Mucosa of rectum (tissue), 2 donors: ENCODE measurements at regions not wholly inside any gene's neighbourhood (a gene's known extent, or its start where the extent isn't known, plus 50 kb on each side); places are given as distances from the start of the nearest gene placed in this dataset.

ENCODE experiments used
- H3K27ac ChIP-seq, 2 donors: one replicate each; pipeline ENCODE4 v1.7.0; 2013; ENCODE audit warnings: inconsistent platforms in 2 of 2, low read depth in 2 of 2, low read length in 2 of 2
- H3K27me3 ChIP-seq, 2 donors: one replicate each; pipeline ENCODE4 v1.7.0; 2013; ENCODE audit warnings: low read length in 2 of 2; ENCODE audit not compliant: control insufficient read depth in 2 of 2, insufficient read depth in 2 of 2
- H3K36me3 ChIP-seq, 2 donors: one replicate each; pipeline ENCODE4 v1.7.0; 2013; ENCODE audit warnings: low read length in 2 of 2; ENCODE audit not compliant: control insufficient read depth in 2 of 2, insufficient read depth in 2 of 2
- H3K4me1 ChIP-seq, 2 donors: one replicate each; pipeline ENCODE4 v1.7.0; 2013; ENCODE audit warnings: low read length in 2 of 2, mild to moderate bottlenecking in 1 of 2; ENCODE audit not compliant: control insufficient read depth in 2 of 2, insufficient read depth in 2 of 2
- H3K4me3 ChIP-seq, 2 donors: one replicate each; pipeline ENCODE4 v1.7.0; 2013; ENCODE audit warnings: low read length in 2 of 2
- H3K9ac ChIP-seq, 2 donors: one replicate each; pipeline ENCODE4 v1.7.0; 2013; ENCODE audit warnings: low read length in 2 of 2, low read depth in 1 of 2, mild to moderate bottlenecking in 1 of 2
- H3K9me3 ChIP-seq, 2 donors: one replicate each; pipeline ENCODE4 v1.7.0; 2013; ENCODE audit warnings: low read length in 2 of 2; ENCODE audit not compliant: control insufficient read depth in 2 of 2
- donor health status: healthy.
- donor health status: Normal muscosa, but diverticular disease.

DNA sequence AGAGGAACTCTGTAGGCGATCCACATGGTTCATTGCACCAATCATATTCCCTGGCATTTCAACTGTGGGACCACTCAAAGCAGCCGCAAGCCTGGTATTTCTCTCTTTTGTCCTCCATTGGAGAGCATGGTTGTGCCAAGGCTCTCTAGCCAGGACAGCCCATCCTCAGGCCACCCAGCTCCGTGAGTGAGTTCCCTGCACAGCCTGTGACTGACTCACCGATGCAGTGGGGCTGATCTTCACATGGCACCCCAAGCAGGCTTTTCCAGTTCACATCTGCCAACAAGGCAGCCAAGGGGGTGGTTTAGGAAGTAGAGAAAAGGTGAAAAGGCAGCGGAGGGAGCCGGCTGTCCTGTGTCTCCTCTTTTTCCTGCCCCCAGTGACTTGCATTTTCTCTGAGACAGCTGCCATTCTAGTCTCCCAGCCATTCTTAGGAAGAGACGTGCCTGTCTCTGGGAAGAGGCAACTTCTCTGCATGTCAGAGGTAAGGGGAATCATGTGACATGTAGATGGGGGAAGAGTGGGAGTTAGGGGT is 69.2 kb downstream of the MID1IP1 start:
- Histone ChIP-seq H3K4me3 (no peak overlapping the region), H3K27ac (no peak overlapping the region), H3K36me3 (no peaks in the 10 kb centered on the region), H3K9me3 (no peaks in the 10 kb centered on the region), H3K27me3 (peaks cover 0 to 6% of the 10 kb centered on the region in 2 donors), H3K4me1 (no peaks in the 10 kb centered on the region), H3K9ac (no peak overlapping the region)

DNA sequence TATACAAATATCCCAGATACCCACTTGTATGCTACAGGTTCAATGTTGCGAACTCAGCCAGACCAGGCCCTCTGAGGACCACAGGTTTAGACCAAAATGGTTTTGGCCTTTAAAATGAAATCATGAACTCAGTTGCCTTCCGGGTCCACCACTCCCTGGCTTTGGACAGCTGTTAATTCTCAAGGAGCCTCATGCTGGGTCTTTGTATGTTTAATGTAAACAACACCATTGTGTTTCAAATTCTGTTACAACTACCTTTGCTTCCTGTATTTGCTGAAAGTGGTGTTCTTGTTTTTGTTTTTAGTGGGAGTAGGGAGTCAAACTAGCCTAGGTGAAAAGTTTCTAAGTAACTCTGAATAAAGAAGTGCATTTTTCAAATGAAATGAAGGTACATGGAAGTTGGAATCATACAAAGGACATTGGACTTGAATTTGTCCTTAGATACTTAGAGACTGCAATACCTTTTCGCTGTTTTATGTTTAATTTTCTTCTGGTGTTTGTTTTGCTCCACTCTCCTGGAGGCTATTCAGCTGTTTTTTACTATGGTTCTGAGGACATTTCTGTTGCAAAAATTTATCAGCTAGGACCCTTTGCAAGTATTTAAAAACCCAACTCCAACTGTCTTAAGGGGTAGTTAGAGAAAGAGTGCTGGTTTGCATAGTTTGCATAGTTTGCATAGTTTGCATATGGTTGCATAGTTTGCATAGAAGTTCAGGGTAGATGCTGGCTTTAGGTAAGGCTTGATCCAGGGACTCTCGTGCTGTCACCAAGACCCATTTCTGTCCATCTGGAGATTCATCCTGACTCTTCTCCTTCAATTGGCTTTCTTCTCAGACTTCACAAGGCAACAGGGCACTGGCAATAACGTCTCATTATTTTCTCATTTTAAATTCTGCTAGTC is 70.1 kb downstream of the MID1IP1 start:
- Histone ChIP-seq H3K27ac (no peak overlapping the region), H3K27me3 (peaks cover 0 to 6% of the 10 kb centered on the region in 2 donors), H3K36me3 (no peaks in the 10 kb centered on the region), H3K4me1 (no peaks in the 10 kb centered on the region), H3K9me3 (no peaks in the 10 kb centered on the region), H3K9ac (no peak overlapping the region), H3K4me3 (no peak overlapping the region)

DNA sequence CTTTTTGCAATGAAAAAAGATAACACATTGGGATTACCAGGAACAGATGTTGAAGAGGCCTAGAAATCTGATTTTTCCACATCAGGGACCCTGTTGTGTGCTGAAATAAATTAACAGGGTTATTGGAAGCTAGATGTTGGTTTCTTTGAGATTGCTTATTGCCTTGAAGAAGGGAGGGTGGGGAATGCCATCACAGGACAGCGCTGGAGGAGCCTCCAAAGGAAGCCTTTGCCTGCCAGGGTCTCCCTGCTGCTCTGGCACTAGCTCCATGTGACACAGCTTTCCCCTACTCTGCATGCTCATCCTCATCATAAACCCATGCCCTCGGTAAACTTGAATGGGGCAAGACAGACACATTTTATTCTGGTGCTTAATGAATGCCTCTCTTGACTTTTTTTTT is 76.1 kb downstream of the MID1IP1 start:
- Histone ChIP-seq H3K4me1 (peaks cover 0 to 8% of the 10 kb centered on the region in 2 donors), H3K9me3 (no peaks in the 10 kb centered on the region), H3K9ac (no peak overlapping the region), H3K4me3 (no peak overlapping the region), H3K36me3 (no peaks in the 10 kb centered on the region), H3K27me3 (no peaks in the 10 kb centered on the region), H3K27ac (no peak overlapping the region)

DNA sequence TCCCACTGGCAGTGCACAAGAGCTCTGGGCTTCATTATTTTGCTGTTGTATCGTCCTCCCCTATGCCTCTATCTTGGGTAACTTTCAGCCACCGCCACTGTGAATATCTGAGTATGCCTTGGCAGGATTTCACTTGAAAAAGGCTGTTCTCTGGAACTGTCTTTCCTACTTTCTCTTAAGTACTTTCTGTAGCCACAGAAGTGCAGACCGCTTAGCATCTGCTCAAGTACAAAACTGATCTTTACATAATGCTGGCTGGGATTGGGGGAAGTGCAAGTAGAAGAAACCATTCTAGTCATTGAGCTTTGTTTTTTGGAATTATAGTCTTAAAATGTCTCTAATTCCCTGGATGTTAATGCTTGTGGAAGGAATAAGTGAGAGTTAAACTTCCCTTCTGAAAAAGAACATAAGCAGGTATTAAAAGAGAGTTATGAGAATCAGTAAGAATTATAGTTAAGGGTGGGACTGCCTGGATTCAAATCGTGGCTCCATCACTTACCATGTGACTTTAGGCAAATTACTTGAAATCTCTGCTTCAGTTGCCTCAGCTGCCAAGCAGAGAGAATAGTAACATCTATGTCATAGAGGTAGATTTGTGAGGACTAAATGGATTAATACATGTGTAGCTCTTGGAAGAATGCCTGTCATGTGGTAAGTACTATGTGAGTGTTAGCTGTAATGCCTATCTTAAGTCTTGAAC is 77.5 kb downstream of the MID1IP1 start:
- peaks cover 0 to 8% of the 10 kb centered on the region in 2 donors for H3K4me1 ChIP-seq

DNA sequence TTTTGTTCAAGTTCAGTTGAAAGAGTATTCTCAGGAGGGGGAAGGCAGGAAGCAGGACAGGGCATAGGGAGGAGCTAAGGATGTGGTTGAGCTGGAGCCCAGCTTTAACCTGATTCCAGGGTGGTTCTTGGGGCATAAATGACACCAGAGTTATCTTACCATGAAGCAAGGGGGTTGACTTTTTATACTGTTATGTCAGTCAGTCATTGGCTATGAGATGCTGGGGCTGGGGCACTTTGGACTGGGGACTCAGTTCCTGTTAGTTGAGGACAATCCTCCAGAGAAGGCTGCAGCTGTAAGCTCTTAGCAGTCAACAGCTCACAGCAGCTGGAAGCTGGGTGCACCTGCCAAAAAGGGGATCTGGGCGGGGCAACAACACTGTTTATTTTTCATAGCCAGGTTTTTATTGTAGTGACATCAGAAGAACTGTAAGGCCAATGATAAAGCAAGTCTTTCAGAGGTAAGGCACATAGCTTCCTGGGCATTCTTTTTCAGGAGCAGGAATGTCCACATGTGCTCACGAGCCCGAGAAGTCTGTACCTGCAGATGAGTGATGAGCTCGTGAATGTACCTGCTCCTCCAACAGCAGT is 78.5 kb downstream of the MID1IP1 start:
- H3K4me3 ChIP-seq: peak overlapping the region in 1 of 2 donors; percentile 17
- no peaks in the 10 kb centered on the region for H3K9me3 ChIP-seq
- H3K9ac ChIP-seq: no peak overlapping the region
- H3K27ac ChIP-seq: peak overlapping the region; percentile 44 to 52
- H3K27me3 ChIP-seq: no peaks in the 10 kb centered on the region
- peaks cover 0 to 8% of the 10 kb centered on the region in 2 donors for H3K4me1 ChIP-seq
- H3K36me3 ChIP-seq: no peaks in the 10 kb centered on the region

More for the DNA sequence above, 77.5 kb downstream of the MID1IP1 start:
- H3K4me3 ChIP-seq: no peak overlapping the region
- no peaks in the 10 kb centered on the region for H3K27me3 ChIP-seq
- H3K9me3 ChIP-seq: no peaks in the 10 kb centered on the region
- H3K9ac ChIP-seq: no peak overlapping the region
- H3K36me3 ChIP-seq: no peaks in the 10 kb centered on the region
- no peak overlapping the region for H3K27ac ChIP-seq

DNA sequence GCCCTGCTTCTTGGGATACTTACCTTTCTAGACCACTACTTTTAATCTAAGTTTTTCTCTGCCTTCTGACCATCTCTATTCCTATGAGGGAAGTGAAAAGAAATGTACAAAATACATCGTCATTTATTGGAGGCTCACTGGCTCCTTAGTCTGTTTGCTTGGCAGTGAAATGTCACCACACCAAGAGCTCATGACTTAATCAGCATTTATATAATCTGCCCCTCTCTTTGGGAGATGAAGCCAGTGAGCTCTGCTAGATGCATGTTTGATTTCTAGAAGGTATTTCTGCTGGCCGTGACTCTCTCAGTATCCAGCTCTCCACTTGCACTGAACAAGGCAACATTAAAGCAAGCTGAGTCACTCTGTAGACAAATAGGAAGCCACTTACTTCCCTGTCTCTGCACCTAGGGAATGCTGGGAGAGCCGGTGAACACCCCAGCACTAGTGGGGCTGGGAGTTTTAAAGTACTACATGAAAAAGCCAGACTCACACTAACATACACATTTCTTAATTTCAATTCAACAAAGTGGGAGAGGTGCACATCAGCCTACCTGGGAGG is 79.1 kb downstream of the MID1IP1 start:
- peak overlapping the region; percentile 10 to 17 for H3K4me3 ChIP-seq
- no peak overlapping the region for H3K9ac ChIP-seq
- H3K4me1 ChIP-seq: peaks cover 0 to 8% of the 10 kb centered on the region in 2 donors
- no peaks in the 10 kb centered on the region for H3K36me3 ChIP-seq
- peak overlapping the region; percentile 44 to 52 for H3K27ac ChIP-seq
- H3K27me3 ChIP-seq: no peaks in the 10 kb centered on the region
- H3K9me3 ChIP-seq: no peaks in the 10 kb centered on the region

DNA sequence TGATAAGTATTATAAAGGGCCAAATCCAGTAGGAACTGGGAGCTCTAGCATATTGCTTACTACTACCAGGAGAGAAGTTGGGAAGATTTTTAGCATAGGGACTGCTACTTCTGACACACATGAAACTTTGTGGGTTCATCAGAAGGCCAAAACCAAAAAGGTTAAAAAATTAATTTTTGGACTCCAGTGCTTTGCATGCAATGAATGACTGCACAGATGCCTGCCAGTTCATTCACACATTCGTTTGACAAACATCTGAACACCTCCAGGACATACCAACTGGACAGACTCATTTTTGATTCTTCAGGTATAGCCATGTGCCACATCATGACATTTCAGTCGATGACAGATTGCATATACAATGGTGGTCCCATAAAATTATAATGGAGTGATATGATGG is 79.8 kb downstream of the MID1IP1 start:
- H3K9me3 ChIP-seq: no peaks in the 10 kb centered on the region
- H3K9ac ChIP-seq: no peak overlapping the region
- H3K27ac ChIP-seq: no peak overlapping the region
- peaks cover 0 to 8% of the 10 kb centered on the region in 2 donors for H3K4me1 ChIP-seq
- no peaks in the 10 kb centered on the region for H3K27me3 ChIP-seq
- H3K4me3 ChIP-seq: no peak overlapping the region
- H3K36me3 ChIP-seq: no peaks in the 10 kb centered on the region

DNA sequence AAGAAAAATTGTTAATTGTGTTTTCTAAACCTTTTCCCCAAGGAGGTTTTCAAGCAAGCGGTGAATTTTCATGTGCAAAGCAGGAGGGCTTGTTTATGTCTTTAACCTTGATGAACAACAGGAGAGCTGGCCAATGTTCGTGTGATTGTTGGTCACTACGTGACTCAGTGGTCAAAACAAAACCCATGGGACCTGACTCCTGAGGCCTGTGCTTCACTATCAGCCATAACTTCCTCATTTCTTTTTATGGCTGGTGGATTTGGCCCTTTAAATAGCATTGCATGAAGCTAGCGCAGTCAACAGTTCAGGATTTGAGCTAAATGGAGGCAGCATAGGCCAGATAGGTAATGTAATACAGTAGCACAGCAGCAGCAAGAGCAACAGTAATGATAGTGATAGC is 80.5 kb downstream of the MID1IP1 start:
- no peak overlapping the region for H3K4me3 ChIP-seq
- H3K4me1 ChIP-seq: peaks cover 0 to 8% of the 10 kb centered on the region in 2 donors
- H3K9ac ChIP-seq: no peak overlapping the region
- H3K36me3 ChIP-seq: no peaks in the 10 kb centered on the region
- no peaks in the 10 kb centered on the region for H3K9me3 ChIP-seq
- H3K27me3 ChIP-seq: no peaks in the 10 kb centered on the region
- H3K27ac ChIP-seq: no peak overlapping the region

DNA sequence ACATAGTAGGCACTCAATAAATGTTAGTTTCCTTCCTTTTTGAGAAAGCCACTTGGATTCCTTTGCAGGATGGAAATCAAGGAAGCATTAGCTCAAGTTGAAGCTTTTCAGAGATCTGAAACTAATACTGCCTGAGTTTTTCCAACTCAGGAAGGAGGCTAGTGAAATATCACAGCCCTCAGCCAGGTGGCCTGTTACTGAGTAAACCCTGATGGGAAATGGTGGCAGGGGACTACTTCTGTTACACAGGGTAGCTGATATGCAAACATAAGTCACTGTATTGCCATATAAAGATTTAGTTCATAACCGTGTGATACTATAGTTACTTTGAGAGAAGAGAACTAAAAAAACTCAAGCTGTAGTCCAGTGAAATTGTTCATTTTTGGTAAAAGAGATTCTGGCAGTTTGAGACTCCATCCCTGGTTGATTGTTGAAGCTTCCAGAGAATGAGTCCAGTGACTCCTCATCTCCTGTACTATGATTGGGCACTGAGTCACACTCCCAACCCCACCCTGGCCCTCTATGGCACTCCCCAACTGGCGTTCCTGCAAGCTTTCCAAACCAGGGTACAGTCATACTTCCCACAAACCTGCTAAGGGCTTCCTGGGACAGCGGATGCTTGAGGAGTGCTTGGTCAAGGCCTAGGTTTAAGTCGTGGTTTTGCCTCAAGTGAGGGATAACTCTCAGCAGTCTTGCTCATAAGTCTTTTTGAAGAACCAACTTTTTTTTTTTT is 81.8 kb downstream of the MID1IP1 start:
- H3K4me3 ChIP-seq: no peak overlapping the region
- H3K4me1 ChIP-seq: peaks cover 0 to 8% of the 10 kb centered on the region in 2 donors
- H3K9me3 ChIP-seq: no peaks in the 10 kb centered on the region
- no peaks in the 10 kb centered on the region for H3K27me3 ChIP-seq
- no peak overlapping the region for H3K27ac ChIP-seq
- no peak overlapping the region for H3K9ac ChIP-seq
- H3K36me3 ChIP-seq: no peaks in the 10 kb centered on the region
